ENCODE measurements at regions not wholly inside any gene's neighbourhood (a gene's known extent, or its start where the extent isn't known, plus 50 kb on each side); places are given as distances from the start of the nearest gene placed in this dataset.
A peak's percentile ranks its signal among the peaks of the same experiment; 100 is the strongest.

DNA sequence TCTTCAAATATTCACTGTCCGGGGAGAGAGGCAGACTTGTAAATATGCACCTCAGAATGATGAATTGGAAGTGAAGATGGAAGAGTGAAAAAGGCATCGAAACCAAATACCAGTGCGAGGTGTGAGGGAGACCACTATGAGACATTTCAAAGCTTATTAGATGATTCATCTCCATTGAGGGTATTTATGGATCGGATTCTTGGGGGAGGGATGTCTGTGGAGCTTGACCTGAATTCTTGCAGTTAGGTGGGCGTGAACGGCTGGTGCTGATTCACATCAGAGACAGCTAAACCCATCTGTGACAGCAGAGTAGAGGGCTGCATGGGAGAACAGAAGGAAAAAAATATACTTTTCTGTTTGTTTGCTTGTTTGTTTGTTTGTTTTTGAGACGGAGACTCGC is 677.2 kb downstream of the AACS start:
- no peak for ATAC-seq
- Mint-ChIP-seq H3K4me1 (no peaks in the 10 kb centered on the region), H3K36me3 (ENCODE audit: low read depth) (no peaks in the 10 kb centered on the region), H3K4me3 (no peak overlapping the region), H3K9me3 (peaks cover 16% of the 10 kb centered on the region), H3K27me3 (no peaks in the 10 kb centered on the region), H3K27ac (no peak overlapping the region)
- DNase-seq: no peak

DNA sequence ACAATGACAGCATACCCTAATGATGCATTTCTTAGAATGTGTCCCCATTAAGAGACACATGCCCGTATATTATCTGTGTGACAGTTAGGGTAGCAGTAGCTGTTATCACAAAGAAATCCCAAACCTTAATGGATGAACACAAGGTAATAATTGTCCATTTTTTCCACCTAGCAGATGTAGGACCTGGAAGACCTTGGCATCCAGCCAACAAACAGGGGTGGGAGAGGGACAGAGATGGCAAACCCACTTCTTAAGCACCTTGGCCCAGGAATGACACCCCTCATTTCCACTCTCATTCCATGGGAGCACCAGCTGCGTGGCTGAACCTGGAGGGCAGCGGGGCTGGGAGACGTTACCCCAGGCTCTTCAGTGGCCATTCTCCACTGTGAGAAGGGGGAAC is 679.0 kb downstream of the AACS start:
- ATAC-seq (no peak), DNase-seq (no peak)
- Mint-ChIP-seq H3K27me3 (no peaks in the 10 kb centered on the region), H3K4me1 (no peaks in the 10 kb centered on the region), H3K4me3 (no peak overlapping the region), H3K9me3 (peaks cover 14% of the 10 kb centered on the region), H3K36me3 (ENCODE audit: low read depth) (no peaks in the 10 kb centered on the region), H3K27ac (no peak overlapping the region)

DNA sequence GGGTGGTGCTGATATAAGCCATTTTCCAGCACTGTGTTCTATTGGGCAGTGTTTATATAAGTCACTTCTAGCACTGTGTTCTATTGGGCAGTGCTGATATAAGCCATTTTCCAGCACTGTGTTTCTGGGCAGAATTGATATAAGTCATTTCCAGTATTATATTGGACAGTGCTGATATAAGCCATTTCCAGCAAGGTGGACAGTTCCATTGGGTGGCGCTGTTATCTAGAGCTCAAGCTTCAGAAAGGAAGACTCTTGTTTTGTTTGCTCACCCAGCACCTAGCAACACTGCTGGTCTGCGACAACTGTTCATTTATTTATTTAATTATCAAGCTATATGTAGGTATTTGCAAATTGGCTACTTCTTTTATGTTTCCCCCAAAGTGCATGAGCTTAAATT is 690.3 kb downstream of the AACS start:
- H3K27me3 Mint-ChIP-seq: peaks cover 4% of the 10 kb centered on the region
- no peak overlapping the region for H3K4me3 Mint-ChIP-seq
- no peak overlapping the region for H3K27ac Mint-ChIP-seq
- H3K9me3 Mint-ChIP-seq: peaks cover 10% of the 10 kb centered on the region
- H3K4me1 Mint-ChIP-seq: no peaks in the 10 kb centered on the region
- DNase-seq (no peak), ATAC-seq (no peak)
- no peaks in the 10 kb centered on the region for H3K36me3 Mint-ChIP-seq (ENCODE audit: low read depth)

DNA sequence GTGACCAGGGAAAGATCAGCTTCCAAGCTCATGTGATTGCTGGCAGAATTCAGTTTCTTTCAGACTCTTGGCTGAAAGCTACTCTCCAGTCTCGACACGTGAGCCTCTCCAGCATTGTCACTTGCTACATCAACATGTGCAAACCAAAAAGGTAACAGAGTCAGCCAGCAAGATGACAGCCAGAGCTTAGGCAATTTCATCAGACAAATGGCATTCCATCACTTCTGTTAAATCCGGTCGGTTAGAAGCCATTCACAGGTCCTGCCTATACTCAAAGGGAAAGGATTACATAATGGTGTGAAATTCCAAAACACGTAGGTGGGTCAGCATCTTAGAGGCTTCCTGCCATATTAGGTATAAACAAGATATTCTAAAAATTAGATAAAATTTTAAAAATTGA is 700.9 kb downstream of the AACS start:
- no peak overlapping the region for H3K4me3 Mint-ChIP-seq
- H3K27ac Mint-ChIP-seq: no peak overlapping the region
- H3K4me1 Mint-ChIP-seq: no peaks in the 10 kb centered on the region
- H3K36me3 Mint-ChIP-seq (ENCODE audit: low read depth): no peaks in the 10 kb centered on the region
- DNase-seq (no peak), ATAC-seq (no peak)
- no peaks in the 10 kb centered on the region for H3K9me3 Mint-ChIP-seq
- no peaks in the 10 kb centered on the region for H3K27me3 Mint-ChIP-seq

DNA sequence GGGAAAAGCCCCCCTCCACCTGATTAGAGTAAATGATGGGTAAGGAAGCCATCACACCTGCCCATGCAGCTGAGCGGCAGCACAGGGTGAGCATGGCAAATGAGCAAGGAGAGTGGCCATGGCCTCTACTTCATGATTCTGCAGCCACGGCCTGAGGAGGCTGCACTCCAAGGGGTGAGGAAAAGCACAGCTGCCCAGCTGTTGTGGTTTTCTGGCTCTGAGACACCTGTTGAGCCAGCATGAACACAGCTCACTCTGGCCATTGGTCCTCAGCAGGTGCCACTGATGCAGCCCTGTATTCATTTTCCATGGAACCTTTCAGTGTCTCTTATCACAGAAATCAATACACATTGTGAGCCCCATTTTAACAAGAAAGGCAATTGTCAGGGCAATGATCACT is 707.2 kb downstream of the AACS start:
- H3K4me1 Mint-ChIP-seq: no peaks in the 10 kb centered on the region
- no peaks in the 10 kb centered on the region for H3K9me3 Mint-ChIP-seq
- ATAC-seq (no peak), DNase-seq (no peak)
- H3K4me3 Mint-ChIP-seq: no peak overlapping the region
- no peak overlapping the region for H3K27ac Mint-ChIP-seq
- H3K27me3 Mint-ChIP-seq: no peaks in the 10 kb centered on the region
- no peaks in the 10 kb centered on the region for H3K36me3 Mint-ChIP-seq (ENCODE audit: low read depth)

DNA sequence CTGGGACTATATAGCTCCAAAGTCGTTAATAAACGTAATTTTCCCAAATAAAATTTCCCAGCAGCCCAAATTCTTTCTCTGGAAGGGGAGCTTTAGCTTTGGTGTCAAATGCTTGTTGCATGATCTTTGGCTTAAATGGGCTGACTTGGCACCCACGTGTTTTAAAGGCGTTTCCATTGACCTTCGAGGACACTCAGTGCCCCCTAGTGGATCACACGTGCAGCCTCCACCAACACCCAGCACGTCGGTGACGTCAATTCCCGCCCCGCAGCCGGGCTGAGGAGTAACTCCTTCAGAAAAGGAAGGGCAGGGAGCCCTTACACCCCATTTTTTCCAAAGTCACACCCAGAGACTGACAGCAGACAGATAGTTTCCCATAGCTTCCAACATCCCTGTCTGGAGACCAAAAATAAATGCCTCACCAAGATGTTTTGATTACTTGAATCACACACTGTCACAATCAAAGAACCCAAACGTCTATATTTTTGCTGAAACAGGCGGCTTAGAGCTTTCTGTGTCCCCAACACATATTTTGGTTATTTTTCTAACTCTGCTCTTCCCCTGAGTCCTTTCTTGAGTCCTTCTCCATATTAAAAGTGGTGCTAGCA is 707.9 kb downstream of the AACS start:
- H3K4me3 Mint-ChIP-seq: no peak overlapping the region
- ATAC-seq (no peak), DNase-seq (peak; percentile 14)
- no peaks in the 10 kb centered on the region for H3K4me1 Mint-ChIP-seq
- no peaks in the 10 kb centered on the region for H3K27me3 Mint-ChIP-seq
- no peaks in the 10 kb centered on the region for H3K9me3 Mint-ChIP-seq
- no peaks in the 10 kb centered on the region for H3K36me3 Mint-ChIP-seq (ENCODE audit: low read depth)
- no peak overlapping the region for H3K27ac Mint-ChIP-seq

DNA sequence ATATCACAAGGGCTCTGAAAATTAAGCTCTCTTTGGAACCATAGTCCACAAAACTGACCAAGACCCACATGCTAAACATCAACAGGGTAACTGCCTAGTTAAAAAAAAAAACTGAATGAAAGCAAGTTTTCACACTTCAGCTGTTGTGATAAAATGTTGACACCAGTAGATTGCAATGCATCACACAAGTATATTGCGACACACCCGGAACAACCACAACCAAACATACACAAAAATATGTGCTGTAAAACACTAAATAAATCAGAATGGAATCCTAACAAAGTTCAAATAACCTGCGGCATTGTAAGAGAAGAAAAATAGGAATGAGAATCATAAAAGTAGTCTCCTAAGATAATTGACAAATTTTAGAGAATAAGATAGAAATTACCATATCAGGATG is 710.3 kb downstream of the AACS start:
- Mint-ChIP-seq H3K27me3 (no peaks in the 10 kb centered on the region), H3K36me3 (ENCODE audit: low read depth) (no peaks in the 10 kb centered on the region), H3K9me3 (no peaks in the 10 kb centered on the region), H3K27ac (no peak overlapping the region), H3K4me3 (no peak overlapping the region), H3K4me1 (no peaks in the 10 kb centered on the region)
- no peak for ATAC-seq
- no peak for DNase-seq

DNA sequence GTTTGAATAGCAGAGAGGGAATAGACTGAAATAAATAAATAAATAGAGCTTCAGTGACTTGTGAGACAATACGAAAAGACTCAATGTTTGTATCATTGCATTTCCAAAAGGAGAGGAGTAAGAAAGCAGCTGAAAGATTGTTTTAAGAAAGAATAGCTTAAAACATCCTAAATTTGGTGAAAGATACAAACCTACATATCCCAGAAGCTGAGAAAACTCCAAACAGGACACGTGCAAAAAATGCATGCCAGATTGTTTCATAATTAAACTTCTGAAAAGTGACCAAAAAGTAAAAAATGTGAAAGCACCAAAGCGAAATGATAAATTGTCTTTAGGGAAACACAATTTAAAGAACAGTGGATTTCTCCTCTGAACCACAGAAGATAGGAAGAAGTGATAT is 711.0 kb downstream of the AACS start:
- Mint-ChIP-seq H3K36me3 (ENCODE audit: low read depth) (no peaks in the 10 kb centered on the region), H3K27ac (no peak overlapping the region), H3K27me3 (no peaks in the 10 kb centered on the region), H3K4me1 (no peaks in the 10 kb centered on the region), H3K4me3 (no peak overlapping the region), H3K9me3 (no peaks in the 10 kb centered on the region)
- DNase-seq: no peak
- no peak for ATAC-seq

DNA sequence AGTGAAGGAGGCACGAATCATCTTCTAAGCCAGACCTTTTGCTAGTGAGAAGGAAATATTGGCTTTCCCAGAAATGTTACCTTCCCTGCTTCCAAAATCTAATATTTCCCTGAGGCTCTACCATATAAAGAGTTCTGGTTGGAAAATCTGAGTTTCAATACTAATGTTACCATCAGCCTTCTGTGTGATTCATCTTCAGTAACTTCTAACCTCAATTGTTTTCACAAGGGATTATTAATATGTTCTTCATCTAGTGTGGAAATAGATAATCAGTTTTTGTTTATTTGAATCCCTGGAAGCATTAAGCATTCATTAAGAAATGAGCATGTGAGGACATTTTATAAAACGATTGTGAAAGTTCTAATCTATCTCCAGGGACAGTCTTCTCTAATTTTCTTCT is 720.9 kb downstream of the AACS start:
- ATAC-seq (no peak), DNase-seq (no peak)
- Mint-ChIP-seq H3K27me3 (no peaks in the 10 kb centered on the region), H3K9me3 (peaks cover 15% of the 10 kb centered on the region), H3K36me3 (ENCODE audit: low read depth) (no peaks in the 10 kb centered on the region), H3K4me3 (no peak overlapping the region), H3K27ac (no peak overlapping the region), H3K4me1 (no peaks in the 10 kb centered on the region)

DNA sequence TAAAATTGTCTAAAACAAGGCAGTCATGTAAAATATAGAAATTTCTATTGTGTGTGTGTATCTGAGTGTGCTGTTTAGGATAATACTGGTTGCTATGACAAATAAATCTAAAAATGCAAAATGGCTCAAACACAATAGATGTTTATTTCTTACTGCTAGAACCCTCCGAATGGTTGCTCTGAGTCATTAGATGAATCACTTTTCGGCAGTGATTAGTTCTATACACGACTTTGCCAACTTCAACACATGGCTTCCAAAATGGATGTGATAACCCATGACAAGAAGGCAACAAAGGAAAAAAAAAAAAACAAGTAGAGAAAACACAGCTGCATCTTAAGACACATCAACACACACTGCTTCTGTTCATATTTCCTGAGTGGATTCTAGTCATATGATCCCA is 729.2 kb downstream of the AACS start:
- Mint-ChIP-seq H3K27ac (no peak overlapping the region), H3K4me1 (no peaks in the 10 kb centered on the region), H3K9me3 (peaks cover 9% of the 10 kb centered on the region), H3K36me3 (ENCODE audit: low read depth) (no peaks in the 10 kb centered on the region), H3K27me3 (no peaks in the 10 kb centered on the region), H3K4me3 (no peak overlapping the region)
- no peak for ATAC-seq
- DNase-seq: no peak

DNA sequence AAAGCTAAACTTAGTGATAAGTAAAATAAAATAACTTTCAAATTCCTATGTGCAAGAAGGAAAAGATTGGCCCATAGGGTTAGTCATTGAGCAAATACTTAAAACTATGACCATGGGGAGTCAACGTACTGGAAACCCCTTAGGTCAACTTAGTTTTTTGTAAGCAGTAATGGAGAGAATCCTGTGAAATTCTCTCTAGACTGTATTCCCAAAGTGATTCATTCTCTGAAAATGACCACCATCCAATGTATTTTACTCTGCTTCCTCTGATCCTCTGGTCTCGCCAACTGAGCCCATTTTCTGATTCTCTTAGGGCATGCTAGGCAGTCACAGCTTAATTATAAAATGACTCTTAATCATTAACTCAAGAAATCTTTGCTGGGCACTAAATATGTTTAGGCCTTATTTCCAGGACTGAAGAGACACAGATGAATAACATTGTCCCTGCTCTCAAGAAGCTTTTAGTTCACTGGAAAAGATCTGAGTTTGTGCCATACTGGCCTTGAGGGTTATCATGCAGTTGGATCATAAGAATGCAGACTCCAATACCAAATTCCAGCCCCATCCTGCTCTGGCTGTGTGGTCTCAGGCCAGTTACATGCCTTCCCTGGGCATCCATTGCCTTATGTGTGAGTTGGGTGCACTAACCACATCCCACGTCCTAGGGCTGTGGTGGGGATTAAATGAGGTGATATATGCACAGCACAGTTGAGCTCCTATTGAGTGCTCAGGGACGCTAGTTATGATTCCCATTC is 732.4 kb downstream of the AACS start:
- no peaks in the 10 kb centered on the region for H3K9me3 Mint-ChIP-seq
- H3K27me3 Mint-ChIP-seq: no peaks in the 10 kb centered on the region
- ATAC-seq (no peak), DNase-seq (no peak)
- no peak overlapping the region for H3K27ac Mint-ChIP-seq
- H3K36me3 Mint-ChIP-seq (ENCODE audit: low read depth): no peaks in the 10 kb centered on the region
- H3K4me3 Mint-ChIP-seq: no peak overlapping the region
- H3K4me1 Mint-ChIP-seq: no peaks in the 10 kb centered on the region

DNA sequence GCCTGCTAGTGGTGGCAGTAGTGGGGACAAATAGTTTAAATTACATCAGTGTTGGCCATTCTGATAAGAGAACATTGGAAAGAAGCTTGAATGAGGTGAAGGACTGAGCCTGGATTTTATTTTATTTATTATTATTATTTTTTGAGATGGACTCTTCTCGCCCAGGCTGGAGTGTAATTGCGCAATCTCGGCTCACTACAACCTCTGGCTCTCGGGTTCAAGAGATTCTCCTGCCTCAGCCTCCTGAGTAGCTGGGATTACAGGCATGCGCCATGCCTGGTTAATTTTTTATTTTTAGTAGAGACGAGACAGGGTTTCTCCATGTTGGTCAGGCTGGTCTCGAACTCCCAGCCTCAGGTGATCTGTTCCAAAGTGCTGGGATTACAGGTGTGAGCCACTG is 739.4 kb downstream of the AACS start:
- H3K4me3 Mint-ChIP-seq: no peak overlapping the region
- H3K27me3 Mint-ChIP-seq: no peaks in the 10 kb centered on the region
- no peak overlapping the region for H3K27ac Mint-ChIP-seq
- H3K4me1 Mint-ChIP-seq: no peaks in the 10 kb centered on the region
- H3K36me3 Mint-ChIP-seq (ENCODE audit: low read depth): no peaks in the 10 kb centered on the region
- ATAC-seq: no peak
- no peak for DNase-seq
- no peaks in the 10 kb centered on the region for H3K9me3 Mint-ChIP-seq

DNA sequence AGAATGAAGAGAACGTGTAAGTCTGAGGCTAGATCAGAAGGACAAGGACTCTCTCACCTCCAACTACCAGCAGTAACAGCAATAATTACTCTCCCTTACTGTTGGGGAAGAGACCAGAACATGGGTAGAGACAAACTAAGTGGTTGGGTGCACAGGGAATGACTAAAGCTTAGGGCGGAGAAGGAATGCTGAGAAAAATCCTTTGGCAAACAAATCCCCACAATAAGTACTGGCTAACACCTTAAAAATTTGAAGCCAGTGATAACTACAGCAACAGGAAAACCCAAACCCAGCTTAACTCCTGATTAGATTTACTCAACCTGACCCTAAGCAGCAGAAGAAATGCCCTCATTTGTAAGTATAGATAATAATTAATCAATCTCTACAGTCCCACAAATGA is 759.0 kb downstream of the AACS start:
- Mint-ChIP-seq H3K9me3 (peaks cover 22% of the 10 kb centered on the region), H3K36me3 (ENCODE audit: low read depth) (no peaks in the 10 kb centered on the region), H3K27me3 (no peaks in the 10 kb centered on the region), H3K4me3 (no peak overlapping the region), H3K4me1 (no peaks in the 10 kb centered on the region), H3K27ac (no peak overlapping the region)
- ATAC-seq (no peak), DNase-seq (no peak)

DNA sequence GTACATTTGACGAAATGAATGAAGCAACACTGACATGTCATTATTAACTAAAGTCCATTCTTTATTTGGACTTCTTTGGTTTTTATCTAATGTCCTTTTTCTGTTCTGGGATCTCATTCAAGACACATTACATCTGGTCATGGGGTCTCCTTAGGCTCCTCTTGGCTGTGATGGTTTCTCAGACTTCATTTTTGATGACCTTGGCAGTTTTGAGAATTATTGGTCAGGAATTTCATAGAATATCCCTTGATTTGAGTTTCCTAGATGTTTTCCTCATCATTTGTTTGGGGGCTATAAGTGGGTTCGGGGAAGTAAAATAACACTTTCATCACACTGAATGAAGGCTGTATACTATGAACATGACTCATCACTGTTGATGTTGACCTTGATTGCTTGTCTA is 770.6 kb downstream of the AACS start:
- Mint-ChIP-seq H3K27me3 (no peaks in the 10 kb centered on the region), H3K36me3 (ENCODE audit: low read depth) (no peaks in the 10 kb centered on the region), H3K4me3 (no peak overlapping the region), H3K9me3 (no peaks in the 10 kb centered on the region), H3K4me1 (no peaks in the 10 kb centered on the region), H3K27ac (no peak overlapping the region)
- ATAC-seq (no peak), DNase-seq (no peak)

DNA sequence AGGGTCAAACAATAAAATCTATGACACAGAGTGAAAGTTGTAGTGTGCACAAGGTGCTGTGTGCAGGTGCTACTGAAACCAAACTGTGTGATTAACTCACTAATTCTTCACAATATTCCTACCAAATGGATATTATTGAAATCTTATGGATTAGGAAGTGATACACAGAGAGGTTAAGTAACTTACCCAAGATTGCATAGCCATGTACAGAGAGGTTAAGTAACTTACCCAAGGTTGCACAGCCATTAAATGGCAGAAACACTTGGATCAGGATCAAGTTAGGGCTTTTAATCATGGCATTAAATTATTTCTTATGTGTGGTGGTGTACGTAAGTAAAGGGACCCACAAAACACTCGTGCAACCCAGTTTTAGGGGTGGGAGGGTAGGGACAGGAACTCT is 771.4 kb downstream of the AACS start:
- Mint-ChIP-seq H3K36me3 (ENCODE audit: low read depth) (no peaks in the 10 kb centered on the region), H3K4me3 (no peak overlapping the region), H3K9me3 (peaks cover 4% of the 10 kb centered on the region), H3K27ac (no peak overlapping the region), H3K27me3 (no peaks in the 10 kb centered on the region), H3K4me1 (no peaks in the 10 kb centered on the region)
- ATAC-seq (no peak), DNase-seq (no peak)

DNA sequence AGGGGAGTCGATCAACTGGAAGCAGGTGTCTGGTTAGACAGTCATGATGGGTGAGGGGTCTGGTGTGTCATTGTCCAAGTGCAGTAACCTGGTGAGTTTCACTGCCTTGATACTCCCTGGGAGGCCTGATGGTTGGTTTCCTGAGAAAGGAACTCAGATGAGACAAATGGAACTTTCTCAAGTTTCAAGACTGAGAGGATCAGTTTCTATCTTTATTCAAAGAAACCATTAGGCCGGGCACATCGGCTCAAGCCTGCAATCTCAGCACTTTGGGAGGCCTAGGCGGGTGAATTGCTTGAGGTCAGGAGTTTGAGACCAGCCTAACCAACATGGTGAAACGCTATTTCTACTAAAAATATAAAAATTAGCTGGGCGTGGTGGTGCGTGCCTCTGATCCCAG is 776.1 kb downstream of the AACS start:
- Mint-ChIP-seq H3K9me3 (peaks cover 4% of the 10 kb centered on the region), H3K4me1 (no peaks in the 10 kb centered on the region), H3K27me3 (no peaks in the 10 kb centered on the region)

More for the DNA sequence above, 776.1 kb downstream of the AACS start:
- DNase-seq: no peak
- H3K36me3 Mint-ChIP-seq (ENCODE audit: low read depth): no peaks in the 10 kb centered on the region
- no peak overlapping the region for H3K27ac Mint-ChIP-seq
- no peak overlapping the region for H3K4me3 Mint-ChIP-seq
- ATAC-seq: no peak
